Activated naive CD4-positive, alpha-beta T cell treated with Interleukin-2 at 50 U/mL for 16 hours (primary cell): ENCODE measurements at regions not wholly inside any gene's neighbourhood (a gene's known extent, or its start where the extent isn't known, plus 50 kb on each side); places are given as distances from the start of the nearest gene placed in this dataset.

Source experiments
- DNase-seq: peaks from one replicate; pipeline ENCODE4 v3.0.0-alpha.2; 2020

- DNase-seq = no peak
Measured at GRCh38 chr17:34527908-34528470, 51.4 kb upstream of the TMEM132E start.

GRCh38 chr17:34527136-34527907, 52.1 kb upstream of the TMEM132E start:
- no peak for DNase-seq

- DNase-seq = no peak
Measured at GRCh38 chr17:34525651-34526050, 53.7 kb upstream of the TMEM132E start.

GRCh38 chr17:34521955-34522354, 57.4 kb upstream of the TMEM132E start:
- DNase-seq = no peak

- DNase-seq = no peak
Measured at GRCh38 chr17:34519282-34519681, 60.1 kb upstream of the TMEM132E start.

GRCh38 chr17:34517406-34517805, 62.0 kb upstream of the TMEM132E start:
- DNase-seq = no peak

- DNase-seq = no peak
Measured at GRCh38 chr17:34511931-34512330, 67.5 kb upstream of the TMEM132E start.

GRCh38 chr17:34511265-34511664, 68.1 kb upstream of the TMEM132E start:
- no peak for DNase-seq

GRCh38 chr17:34504814-34505484, 74.4 kb upstream of the TMEM132E start:
- no peak for DNase-seq

GRCh38 chr17:34503528-34504195, 75.7 kb upstream of the TMEM132E start:
- DNase-seq = no peak

- no peak for DNase-seq
Measured at GRCh38 chr17:34502426-34502825, 77.0 kb upstream of the TMEM132E start.

GRCh38 chr17:34499576-34499975, 79.8 kb upstream of the TMEM132E start:
- no peak for DNase-seq

GRCh38 chr17:34493917-34494316, 85.5 kb upstream of the TMEM132E start:
- DNase-seq = no peak

- no peak for DNase-seq
Measured at GRCh38 chr17:34487626-34488025, 91.8 kb upstream of the TMEM132E start.

- DNase-seq = no peak
Measured at GRCh38 chr17:34486761-34487160, 92.6 kb upstream of the TMEM132E start.

- DNase-seq = no peak
Measured at GRCh38 chr17:34485999-34486398, 93.4 kb upstream of the TMEM132E start.

- DNase-seq = no peak
Measured at GRCh38 chr17:34484193-34484733, 95.1 kb upstream of the TMEM132E start.

- no peak for DNase-seq
Measured at GRCh38 chr17:34482730-34483129, 96.7 kb upstream of the TMEM132E start.

- no peak for DNase-seq
Measured at GRCh38 chr17:34481779-34482178, 97.6 kb upstream of the TMEM132E start.

GRCh38 chr17:34479371-34479770, 100.0 kb upstream of the TMEM132E start:
- no peak for DNase-seq

GRCh38 chr17:34478244-34478643, 101.1 kb upstream of the TMEM132E start:
- DNase-seq = no peak

GRCh38 chr17:34475296-34475695, 104.1 kb upstream of the TMEM132E start:
- no peak for DNase-seq

GRCh38 chr17:34474706-34475105, 104.7 kb upstream of the TMEM132E start:
- no peak for DNase-seq
